ENCODE measurements at regions not wholly inside any gene's neighbourhood (a gene's known extent, or its start where the extent isn't known, plus 50 kb on each side); places are given as distances from the start of the nearest gene placed in this dataset.
A peak's percentile ranks its signal among the peaks of the same experiment; 100 is the strongest.

DNA sequence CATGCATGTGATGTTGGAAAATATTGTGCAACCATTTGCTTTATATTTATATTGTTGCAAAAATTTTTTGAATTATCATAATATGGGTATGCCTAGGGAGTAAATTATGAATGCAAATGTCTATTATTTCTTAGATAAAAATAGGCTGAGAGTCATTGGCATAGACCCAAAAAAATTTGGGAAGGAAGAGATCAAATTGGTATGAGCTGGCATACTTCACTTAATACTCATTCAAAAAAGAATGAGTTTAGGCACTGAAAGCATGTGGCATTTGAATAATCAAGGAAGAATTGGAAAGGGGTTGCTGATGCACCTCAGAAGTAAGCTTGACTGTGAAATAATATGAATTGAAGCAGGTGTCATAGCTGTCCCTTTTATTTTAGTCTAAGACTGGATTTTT, 764.0 kb upstream of the DPPA4 start:
- DNase-seq (ENCODE audit: low read depth), result no peak

DNA sequence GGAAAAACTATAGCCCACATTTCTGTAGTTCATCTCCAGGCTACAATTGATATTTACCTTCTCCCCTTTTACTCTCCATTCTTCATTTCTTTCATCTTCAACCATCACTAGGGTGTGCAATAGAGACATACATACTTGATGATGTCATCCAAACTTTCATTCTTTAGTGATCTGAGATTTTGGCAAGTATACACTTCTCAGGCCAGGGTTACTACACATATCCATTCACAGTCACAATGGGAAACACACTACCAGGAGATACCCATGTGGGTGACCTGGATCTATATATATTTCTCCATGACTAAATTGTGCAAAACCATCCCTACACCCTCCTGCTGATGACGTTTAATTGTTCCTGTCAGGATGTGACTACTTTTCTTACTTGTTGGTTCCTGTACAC, 769.5 kb upstream of the DPPA4 start:
- DNase-seq (ENCODE audit: low read depth), result no peak

DNA sequence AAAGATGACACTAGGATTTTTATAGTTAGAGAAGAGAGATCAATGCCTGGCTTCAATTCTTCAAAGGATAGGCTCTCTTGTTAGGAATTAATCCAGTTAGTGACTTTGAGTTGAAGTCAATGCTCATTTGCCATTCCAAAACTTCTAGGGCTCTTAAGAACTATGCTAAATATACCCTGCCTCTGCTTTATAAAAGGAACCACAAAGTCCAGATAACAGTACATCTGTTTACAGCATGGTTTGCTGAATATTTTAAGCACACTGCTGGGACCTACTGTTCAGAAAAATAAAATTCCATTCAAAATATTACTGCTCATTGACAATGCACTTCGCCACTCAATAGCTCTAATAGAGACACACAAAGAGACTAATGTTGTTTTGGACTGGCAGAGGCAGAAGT, 786.6 kb upstream of the DPPA4 start:
- DNase-seq (ENCODE audit: low read depth), result no peak

DNA sequence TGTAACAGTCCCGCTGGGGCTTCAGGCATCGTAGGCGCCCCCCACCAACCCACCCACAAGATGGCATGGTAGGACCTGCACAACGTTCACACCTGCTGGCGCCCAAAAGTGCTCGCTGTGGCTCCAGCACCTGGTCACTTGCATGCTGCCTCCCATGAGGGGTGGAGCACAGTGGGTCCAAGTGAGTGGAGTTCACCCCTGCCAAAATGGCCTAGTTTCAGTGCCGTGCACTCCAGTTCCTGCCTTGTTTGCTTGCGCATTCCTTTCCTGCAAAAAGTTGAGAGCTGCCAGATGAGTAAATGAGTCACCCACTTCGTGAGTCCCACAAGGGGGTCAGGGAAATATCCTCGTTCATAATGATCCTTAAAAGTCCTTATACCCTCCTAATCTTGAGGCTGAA, 788.7 kb upstream of the DPPA4 start:
- DNase-seq (ENCODE audit: low read depth), result no peak

DNA sequence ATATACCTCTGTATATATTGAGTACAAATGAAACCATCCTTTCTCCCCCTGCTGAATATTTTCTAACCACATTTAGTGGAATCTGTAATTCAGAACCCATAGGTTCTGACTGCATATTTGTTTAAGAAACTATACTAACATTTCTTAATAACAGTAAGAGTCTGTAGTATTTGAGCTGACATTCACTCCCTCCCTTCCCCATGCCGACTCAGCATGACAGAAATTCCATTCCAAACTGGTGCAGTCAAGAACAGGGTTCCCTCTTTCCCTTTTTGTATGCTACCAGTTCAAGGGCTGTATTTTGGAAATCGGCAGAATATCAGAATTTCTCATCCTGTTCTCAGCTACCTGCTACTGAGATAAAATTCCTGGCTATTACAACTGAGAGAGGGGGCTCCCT, 796.6 kb upstream of the DPPA4 start:
- DNase-seq (ENCODE audit: low read depth), result no peak

DNA sequence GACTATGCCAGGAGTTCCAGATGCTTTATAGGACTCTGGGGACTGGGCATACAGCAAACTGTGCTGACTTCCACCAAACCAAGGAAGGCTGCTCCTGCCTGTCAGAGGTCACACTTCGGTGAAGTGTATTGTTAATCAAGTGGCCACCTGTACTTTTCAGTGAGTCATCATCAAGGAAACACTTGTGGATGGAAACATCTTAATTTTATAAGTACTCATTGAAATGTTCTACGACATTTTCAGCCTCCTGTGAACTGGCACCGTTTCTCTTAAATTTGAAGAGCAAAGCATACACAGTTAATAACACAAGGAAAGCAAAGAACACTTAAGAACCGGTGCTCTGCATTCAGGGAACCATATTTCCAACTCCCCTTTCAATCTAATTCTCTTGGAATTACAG, 801.7 kb upstream of the DPPA4 start:
- DNase-seq (ENCODE audit: low read depth), result no peak

DNA sequence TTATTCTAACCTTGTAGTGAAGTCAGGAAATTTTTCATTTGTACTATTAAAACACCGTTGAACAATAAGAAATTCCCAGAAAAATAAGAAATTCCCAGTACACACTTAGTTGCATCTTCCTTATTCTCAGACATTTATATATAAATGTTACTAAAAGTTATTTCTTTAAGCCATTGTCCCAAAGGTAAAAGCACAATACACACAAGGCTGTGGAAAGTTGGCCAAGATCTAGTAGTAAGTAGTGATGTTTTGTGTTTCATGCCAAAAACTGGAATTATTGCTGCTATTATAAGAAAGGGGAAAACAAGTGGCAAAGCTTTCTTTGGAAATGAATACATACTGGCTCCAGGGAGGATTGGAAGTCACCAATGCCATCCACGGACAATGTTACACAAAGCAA, 802.5 kb upstream of the DPPA4 start:
- DNase-seq (ENCODE audit: low read depth), result no peak

DNA sequence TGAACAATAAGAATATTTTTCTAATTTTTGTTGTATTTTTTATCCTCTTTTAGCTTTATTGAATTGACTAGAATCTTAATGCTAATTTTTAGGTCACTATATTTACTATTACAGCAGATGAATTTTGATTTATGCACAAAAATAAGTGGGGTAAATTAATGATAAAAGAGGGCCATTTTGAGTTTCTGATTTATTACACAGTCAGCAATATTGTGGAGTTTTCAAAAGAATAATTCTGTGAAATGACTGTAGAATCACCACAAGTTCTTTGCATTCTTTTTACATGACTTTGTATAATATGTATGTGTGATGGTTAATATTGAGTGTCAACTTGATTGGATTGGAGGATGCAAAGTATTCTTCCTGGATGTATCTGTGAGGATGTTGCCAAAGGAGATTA, 812.4 kb upstream of the DPPA4 start:
- no peak for DNase-seq (ENCODE audit: low read depth)

DNA sequence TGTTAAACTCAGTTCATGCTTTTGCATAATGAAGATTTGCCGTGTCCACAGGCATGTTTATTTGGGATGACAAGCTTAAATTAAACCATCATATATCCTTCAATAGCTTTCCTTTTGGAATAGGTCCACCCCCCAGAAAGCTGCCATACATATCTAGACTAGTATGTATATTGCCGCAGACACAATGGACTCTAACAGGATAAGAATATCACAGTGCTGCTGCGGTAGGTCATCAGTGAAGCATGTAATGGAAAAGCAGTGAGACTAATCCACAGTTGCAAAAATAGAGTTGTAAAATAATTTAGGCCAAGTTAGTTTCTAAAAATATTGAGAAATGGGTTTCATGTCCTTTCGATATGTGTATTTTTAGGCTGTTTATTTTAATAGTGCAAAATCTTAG, 819.9 kb upstream of the DPPA4 start:
- no peak for DNase-seq (ENCODE audit: low read depth)

DNA sequence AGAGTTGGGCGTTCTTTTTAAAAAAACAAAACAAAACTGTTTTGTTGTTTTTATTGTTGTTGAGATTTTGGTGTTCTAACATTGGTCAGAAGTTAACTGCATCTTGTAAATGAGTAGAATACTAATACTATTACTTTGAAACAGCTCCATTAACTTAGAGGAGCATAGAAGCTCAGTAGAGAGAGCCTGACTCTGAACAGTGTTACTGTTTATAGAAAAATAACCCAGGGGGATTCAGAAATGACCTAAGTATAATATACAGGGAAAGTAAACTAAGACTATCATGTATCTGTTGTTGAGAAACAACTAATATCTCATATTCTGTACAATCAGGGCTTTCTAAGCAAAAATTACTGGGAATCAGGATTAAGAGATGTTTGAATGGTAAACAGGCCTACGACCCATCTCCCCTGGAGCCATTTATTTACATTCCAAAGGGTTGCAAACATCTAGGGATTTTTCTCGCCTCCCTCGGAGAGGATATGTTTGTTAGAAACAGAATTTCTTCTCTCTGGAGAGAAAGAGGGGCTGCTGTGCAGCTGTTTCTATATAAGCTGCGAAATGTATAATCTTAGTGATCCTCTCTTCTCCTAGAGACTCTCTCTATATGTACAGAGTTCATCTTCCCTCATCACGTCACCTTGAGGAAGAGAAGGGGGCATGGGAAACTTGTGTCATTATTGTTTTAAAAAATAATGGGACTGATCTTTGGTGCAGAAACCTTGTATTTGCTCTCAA, 827.5 kb upstream of the DPPA4 start:
- DNase-seq (ENCODE audit: low read depth), result no peak

DNA sequence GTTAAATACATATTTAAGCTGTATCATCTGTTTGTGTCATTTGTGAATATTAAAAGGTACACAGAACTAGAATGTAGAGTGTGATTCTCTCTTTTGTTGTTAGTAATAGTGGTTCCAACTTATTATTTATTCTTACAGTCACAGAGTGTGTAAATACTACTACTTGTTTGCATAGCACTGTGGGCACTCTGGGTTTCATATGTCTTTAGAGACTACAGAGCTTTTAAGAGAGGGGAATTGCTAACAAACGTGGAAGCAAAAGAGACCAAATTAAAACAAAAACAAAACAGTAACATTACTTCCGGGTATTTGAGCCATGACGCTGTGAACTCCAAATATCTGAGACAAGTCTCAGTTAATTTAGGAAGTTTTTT, 828.0 kb upstream of the DPPA4 start:
- no peak for DNase-seq (ENCODE audit: low read depth)

DNA sequence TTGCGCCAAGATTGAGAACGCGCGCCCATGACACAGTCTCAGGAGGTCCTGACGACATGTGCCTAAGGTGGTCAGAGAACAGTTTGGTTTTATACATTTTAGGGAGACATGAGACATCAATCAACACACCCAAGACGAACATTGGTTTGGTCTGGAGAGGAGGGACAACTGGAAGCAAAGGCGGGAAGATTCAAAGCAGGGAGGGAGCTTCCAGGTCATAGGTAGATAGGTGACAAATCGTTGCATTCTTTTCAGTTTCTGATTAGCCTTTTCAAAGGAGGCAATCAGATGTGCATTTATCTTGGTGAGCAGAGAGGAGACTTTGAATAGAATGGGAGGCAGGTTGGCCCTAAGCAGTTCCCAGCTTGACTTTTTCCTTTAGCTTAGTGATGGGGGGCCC, 828.4 kb upstream of the DPPA4 start:
- no peak for DNase-seq (ENCODE audit: low read depth)

DNA sequence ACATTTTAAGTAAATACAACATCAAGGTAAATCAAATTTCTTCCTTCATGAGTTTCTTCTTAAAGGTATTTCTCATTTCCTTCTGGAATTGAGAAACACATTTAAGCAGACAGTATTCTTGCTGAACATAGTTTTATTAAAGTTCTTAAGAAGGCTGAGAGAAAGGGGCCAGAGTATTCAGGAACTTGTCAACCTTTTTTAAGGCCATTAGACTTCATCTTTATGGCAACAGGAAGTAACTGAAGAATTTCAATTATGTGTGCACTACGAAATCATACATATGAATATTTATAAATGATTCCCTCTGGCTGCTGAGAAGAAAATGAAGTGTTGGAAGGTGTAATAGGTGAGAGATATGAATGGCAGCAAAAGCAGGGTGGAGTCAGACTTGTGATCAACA, 829.4 kb upstream of the DPPA4 start:
- no peak for DNase-seq (ENCODE audit: low read depth)

DNA sequence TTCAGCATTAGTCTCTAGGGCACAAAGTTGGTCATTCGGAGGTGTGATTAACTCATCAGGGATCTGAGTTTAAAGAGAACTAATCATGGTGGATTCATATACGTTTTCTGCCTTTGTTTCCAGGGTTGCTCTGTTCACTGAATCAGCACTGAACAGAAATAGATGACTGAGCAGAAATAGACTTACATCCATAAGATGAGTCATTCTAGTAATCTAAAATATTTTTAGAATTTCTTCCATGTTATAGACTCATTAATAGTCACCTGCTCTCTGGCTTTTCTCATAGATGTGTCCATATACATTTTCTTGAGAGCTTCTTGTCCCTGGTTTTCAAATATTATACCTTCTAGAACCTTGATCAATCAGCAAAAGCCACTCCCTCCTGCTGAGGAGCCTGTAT, 837.6 kb upstream of the DPPA4 start:
- no peak for DNase-seq (ENCODE audit: low read depth)

DNA sequence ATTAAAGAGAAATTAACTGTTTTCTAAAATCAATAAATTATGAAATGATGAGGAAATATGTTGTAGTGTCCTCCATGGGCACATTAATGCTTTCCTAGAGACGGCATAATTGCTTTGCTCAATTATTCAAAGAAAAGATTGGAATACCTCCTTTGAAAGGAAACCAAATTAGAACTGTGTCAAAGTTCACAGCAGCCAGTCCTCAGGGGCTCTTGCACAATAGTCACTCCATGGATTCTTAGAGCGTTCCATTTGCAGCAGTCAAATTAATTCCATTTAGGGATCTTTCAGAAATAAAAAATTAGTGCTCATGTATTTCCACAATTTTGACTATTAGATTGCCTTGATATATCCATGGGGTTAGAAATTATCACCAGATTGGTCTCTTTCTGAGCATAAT, 841.6 kb upstream of the DPPA4 start:
- DNase-seq (ENCODE audit: low read depth), result no peak

DNA sequence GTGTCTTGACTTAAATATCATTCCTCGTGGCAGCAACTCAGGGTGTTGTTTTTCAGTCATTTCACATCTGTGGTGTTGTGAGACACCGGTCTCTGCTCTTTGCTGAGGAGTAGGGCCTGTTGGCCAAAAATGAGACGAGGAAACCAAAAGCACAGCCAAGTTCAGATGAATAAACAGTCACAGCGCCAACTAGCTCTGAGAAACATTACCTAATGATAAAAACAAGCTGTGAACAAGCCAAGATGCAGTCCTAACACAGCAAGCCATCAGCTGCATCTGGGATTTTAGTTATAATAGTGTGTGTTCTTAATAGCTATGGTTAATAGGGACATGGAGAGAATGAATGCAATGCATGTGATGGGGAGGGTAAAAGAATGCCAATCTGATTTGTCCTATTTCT, 843.4 kb upstream of the DPPA4 start:
- DNase-seq (ENCODE audit: low read depth), result peak; percentile 18

DNA sequence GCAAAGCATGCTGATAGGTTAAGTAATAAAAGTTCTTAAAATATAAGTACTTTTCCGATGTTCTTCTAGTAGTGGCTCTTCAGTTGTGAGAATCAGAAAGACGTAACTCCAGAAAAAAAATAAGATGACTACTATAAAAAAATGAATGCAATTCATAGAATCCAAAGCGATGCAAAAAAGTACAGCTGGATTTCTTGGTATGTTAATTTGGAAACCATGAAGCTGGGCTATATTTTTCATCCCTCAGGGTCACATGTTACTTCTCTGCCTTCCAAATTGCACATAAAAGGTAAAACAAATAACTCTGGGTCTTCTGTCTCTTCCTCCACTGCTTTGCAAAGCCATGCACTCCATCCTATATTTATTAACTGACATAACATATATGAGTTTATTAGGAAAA, 843.9 kb upstream of the DPPA4 start:
- no peak for DNase-seq (ENCODE audit: low read depth)

DNA sequence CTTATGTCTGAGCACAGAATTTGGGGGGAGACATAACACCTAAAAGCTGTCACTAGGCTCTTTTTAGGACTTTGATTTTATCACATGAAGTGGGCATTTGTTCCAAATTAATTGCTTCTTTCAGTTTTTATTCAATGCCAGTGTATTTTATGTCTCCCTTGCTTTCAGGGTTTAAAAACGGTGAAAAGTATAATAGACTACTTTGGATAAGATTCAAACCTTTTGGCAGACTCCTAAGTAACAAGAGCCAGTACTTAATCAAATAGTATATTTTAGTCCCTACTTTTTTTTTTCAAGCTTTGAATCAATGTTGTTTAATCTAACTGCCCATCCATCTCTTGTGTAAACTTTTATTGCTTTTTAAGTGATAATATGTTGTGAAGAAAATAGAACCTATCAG, 847.2 kb upstream of the DPPA4 start:
- DNase-seq (ENCODE audit: low read depth), result no peak

DNA sequence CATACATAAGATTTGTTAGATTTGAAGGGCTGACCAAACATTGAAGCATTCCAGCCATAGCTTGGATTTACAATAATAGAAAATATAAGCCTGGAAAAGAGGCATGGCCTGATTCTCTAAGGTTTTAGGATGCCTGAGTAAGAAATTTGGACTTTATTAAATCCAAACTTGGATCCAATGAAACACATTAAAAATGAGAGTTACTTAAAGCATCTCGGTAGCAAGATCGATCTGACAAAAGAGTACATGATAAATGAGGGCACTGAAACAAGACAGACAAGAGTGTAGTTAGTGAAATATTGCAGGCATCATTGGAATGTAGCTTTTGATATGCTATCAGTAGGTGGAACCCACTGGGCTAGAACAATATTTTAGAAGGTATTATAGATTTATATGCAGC, 855.7 kb upstream of the DPPA4 start:
- no peak for DNase-seq (ENCODE audit: low read depth)

DNA sequence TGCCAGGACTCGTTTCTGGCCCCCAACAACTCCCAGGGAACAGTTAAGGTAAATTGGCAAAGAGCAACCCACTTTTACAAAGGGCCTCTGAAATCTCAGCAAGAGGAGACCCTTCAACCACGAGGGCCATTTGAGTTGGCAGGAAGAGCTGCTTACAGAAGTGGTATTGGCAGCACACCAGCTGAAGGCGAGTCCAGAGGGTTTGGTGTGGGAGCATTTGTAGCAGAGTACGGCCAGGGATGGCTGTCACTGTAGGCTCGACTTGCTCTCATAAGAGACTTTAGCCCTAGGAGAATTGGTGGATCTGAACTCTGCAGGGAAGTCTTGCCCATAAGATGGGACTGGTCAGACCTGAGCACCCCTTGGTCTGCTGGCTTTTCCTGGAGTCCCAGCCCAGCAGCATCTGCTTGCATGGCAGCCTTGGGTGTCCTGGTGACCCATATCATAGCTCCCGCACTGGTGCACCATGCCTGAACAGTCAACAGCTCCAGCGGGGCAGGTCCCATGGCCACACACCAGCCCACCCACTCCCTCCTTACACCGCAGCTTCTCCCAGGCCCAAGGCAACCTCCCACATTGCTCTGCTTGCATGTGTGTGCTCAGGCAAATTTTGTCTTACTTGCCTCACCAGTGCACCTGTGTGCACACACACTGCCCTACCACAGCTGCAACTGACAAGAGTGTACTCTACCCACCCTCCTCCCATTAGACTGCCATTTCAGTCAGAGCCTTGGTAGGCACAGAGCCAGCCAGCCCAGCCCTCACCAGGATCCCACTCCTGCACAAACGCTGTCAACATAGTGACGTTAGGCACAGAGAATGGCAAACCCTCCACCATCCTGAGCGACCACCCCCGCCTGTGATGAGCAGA, 861.6 kb upstream of the DPPA4 start:
- no peak for DNase-seq (ENCODE audit: low read depth)

DNA sequence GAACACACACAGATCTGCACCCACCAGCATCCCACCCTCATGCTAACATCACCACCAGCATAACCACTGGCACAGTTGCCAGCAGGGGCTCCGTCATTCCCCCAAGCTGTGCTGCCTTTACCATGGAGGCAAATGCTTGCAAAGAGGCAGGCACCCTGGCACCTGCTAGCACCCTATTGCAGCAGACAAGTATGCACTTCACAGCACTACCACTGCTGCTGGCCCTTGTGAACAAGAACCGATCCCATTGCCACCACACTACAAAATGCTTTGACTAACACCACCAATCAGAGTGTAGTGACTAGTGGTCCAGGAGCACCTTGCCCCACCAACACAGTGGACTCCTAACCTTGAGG, 862.2 kb upstream of the DPPA4 start:
- no peak for DNase-seq (ENCODE audit: low read depth)

DNA sequence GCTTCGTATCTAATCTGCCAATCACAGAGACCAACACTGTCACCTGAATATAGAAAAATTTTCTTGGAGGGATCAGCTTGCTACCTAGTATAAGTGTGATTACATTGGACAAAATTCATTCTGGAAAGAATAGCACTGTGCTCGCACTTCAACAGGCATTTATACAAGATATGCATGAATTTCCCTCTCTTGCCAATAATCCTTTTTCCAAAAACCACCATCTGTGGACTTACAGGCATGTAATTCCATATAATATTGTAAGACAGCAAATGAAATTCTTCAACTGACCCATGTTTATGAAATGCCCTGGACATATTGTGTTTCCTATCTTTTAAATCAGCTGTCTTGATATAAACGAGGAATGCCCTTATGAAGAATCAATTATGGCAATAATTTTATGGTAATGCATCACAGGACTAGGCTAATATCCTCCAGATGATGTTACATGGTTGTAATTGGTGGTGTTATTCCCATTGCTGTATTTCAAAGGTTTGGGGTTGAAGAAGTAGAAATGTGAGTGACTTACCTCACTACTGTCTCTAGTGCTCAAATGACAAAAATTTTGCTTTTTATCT, 861.4 kb upstream of the NECTIN3 start:
- DNase-seq (ENCODE audit: low read depth), result no peak

DNA sequence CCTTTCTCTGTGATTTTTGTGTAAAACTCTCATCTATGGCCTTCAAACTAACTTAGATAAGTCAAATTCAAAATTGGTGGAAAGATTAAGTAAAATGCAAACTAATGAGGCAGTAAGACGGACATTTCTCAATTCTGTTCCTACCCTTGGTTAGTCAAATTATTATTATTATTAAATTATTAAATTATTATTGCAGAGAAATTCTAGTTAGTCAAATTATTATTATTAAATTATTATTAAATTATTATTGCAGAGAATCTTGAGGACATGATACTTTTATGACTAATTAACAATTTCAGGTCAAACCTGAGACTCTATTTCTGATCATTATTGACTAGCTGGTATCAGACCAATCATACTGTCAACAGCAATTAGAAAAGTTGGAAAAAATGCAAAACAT, 845.0 kb upstream of the NECTIN3 start:
- no peak for DNase-seq (ENCODE audit: low read depth)

DNA sequence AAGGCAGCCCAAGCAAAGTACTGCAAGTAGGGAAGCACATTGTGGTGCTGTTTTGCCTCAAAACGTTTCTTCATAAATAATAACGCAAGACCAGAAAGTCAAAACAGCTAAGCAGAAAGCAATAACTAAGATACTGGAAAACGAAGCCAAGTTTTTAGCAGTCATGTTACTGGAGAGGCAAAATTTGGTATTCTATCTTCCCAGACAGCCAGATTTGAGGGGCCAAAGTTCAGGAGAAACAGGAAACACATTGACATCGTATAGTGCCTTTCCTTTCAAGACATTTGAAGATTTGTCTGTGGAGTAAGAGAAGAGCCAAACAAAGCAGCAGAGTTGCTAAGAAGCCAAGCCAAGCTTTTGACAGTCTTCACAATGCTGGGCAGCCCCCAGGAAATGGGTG, 843.6 kb upstream of the NECTIN3 start:
- DNase-seq (ENCODE audit: low read depth), result no peak
